NOMO-1 treated with DMSO at 0.1 percent for 48 hours (cell line): ENCODE measurements at regions not wholly inside any gene's neighbourhood (a gene's known extent, or its start where the extent isn't known, plus 50 kb on each side); places are given as distances from the start of the nearest gene placed in this dataset.
"Not testable (repeated sequence)": the region's sequence is repeated elsewhere in the genome, so short reads cannot be mapped to it uniquely, and the experiment has no call there.

Experiments used
- DNase-seq: peaks from one replicate; lab custom pipeline; 2025; ENCODE audit not compliant: unreplicated experiment; lab: John Stamatoyannopoulos, UW

- no peak for DNase-seq
Measured at GRCh38 chr3:89533275-89533674, 425.9 kb downstream of the EPHA3 start.

- not testable (repeated sequence) for DNase-seq
Measured at GRCh38 chr3:89554587-89554986, 447.2 kb downstream of the EPHA3 start.

GRCh38 chr3:89558711-89559110 lies 451.3 kb downstream of the EPHA3 start:
- no peak for DNase-seq

GRCh38 chr3:89560568-89560967 lies 453.1 kb downstream of the EPHA3 start:
- DNase-seq, result no peak

- no peak for DNase-seq
Measured at GRCh38 chr3:89562373-89562772, 455.0 kb downstream of the EPHA3 start.

- no peak for DNase-seq
Measured at GRCh38 chr3:89565098-89565497, 457.7 kb downstream of the EPHA3 start.

GRCh38 chr3:89570465-89570864 lies 463.0 kb downstream of the EPHA3 start:
- no peak for DNase-seq

- no peak for DNase-seq
Measured at GRCh38 chr3:89571298-89571697, 463.9 kb downstream of the EPHA3 start.

- no peak for DNase-seq
Measured at GRCh38 chr3:89571707-89572106, 464.3 kb downstream of the EPHA3 start.

- no peak for DNase-seq
Measured at GRCh38 chr3:89572261-89572660, 464.8 kb downstream of the EPHA3 start.

- DNase-seq, result no peak
Measured at GRCh38 chr3:89576417-89576816, 469.0 kb downstream of the EPHA3 start.

- no peak for DNase-seq
Measured at GRCh38 chr3:89577637-89578530, 470.5 kb downstream of the EPHA3 start.

- DNase-seq, result no peak
Measured at GRCh38 chr3:89580859-89581258, 473.4 kb downstream of the EPHA3 start.

GRCh38 chr3:89584398-89584797 lies 477.0 kb downstream of the EPHA3 start:
- no peak for DNase-seq

- no peak for DNase-seq
Measured at GRCh38 chr3:89586256-89586655, 478.8 kb downstream of the EPHA3 start.

GRCh38 chr3:89586676-89587075 lies 479.3 kb downstream of the EPHA3 start:
- DNase-seq, result no peak

GRCh38 chr3:89606151-89606550 lies 498.7 kb downstream of the EPHA3 start:
- DNase-seq, result no peak

GRCh38 chr3:89612027-89612426 lies 504.6 kb downstream of the EPHA3 start:
- no peak for DNase-seq

- DNase-seq, result no peak
Measured at GRCh38 chr3:89613241-89613640, 505.8 kb downstream of the EPHA3 start.

- DNase-seq, result no peak
Measured at GRCh38 chr3:89617706-89618105, 510.3 kb downstream of the EPHA3 start.

- no peak for DNase-seq
Measured at GRCh38 chr3:89619263-89619662, 511.8 kb downstream of the EPHA3 start.

- DNase-seq, result no peak
Measured at GRCh38 chr3:89622063-89622700, 514.8 kb downstream of the EPHA3 start.
